ENCODE measurements at regions not wholly inside any gene's neighbourhood (a gene's known extent, or its start where the extent isn't known, plus 50 kb on each side); places are given as distances from the start of the nearest gene placed in this dataset.

DNA sequence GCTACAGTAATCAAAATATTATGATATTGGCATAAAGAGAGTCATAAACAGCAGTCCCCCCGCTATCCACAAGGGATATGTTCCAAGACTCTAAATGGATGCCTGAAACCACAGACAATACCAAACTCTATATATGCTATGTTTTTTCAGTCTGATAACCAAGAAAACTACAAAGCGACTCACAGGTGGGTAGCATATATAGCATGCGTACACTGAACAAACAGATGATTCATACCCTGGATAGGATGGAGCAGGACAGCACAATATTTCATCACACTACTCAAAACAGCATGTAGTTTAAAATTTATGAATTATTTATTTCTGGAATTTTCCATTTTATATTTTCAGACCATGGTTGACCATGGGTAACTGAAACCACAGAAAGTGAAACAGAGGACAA is 87.0 kb upstream of the PPP2R3A start:
- DNase-seq (ENCODE audit: low read depth), result no peak
- TF ChIP-seq, protein P1, sequence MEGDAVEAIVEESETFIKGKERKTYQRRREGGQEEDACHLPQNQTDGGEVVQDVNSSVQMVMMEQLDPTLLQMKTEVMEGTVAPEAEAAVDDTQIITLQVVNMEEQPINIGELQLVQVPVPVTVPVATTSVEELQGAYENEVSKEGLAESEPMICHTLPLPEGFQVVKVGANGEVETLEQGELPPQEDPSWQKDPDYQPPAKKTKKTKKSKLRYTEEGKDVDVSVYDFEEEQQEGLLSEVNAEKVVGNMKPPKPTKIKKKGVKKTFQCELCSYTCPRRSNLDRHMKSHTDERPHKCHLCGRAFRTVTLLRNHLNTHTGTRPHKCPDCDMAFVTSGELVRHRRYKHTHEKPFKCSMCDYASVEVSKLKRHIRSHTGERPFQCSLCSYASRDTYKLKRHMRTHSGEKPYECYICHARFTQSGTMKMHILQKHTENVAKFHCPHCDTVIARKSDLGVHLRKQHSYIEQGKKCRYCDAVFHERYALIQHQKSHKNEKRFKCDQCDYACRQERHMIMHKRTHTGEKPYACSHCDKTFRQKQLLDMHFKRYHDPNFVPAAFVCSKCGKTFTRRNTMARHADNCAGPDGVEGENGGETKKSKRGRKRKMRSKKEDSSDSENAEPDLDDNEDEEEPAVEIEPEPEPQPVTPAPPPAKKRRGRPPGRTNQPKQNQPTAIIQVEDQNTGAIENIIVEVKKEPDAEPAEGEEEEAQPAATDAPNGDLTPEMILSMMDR (IDR thresholded peaks at IDR 0.05; ENCODE audit: low read depth, low read length, missing control alignments), result no peak

DNA sequence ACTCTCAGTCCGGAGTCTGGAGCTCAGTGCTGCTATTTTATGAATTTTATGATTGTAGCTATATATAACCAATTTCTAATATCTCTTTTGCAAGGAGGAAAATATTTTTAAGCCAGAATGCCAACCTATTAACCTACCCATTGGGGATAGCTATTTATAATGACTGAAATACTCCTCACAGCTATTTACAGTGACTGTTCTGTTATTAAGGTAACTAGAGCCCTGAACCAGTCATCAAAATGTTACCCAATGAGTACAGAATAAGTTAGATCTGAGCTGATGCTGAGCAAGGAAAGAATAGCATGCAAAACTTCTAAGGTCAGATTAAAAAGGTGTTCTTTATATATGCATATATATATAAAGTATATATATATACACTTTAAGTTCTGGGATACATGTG is 79.6 kb upstream of the PPP2R3A start:
- DNase-seq (ENCODE audit: low read depth), result no peak
- no peak overlapping the region for H3K4me3 ChIP-seq (ENCODE audit: low read depth, low read length)
- TF ChIP-seq, protein P1 (IDR thresholded peaks at IDR 0.05; ENCODE audit: low read depth, low read length, missing control alignments), result no peak

More for the DNA sequence above, 87.0 kb upstream of the PPP2R3A start:
- H3K4me3 ChIP-seq (ENCODE audit: low read depth, low read length), result no peak overlapping the region

DNA sequence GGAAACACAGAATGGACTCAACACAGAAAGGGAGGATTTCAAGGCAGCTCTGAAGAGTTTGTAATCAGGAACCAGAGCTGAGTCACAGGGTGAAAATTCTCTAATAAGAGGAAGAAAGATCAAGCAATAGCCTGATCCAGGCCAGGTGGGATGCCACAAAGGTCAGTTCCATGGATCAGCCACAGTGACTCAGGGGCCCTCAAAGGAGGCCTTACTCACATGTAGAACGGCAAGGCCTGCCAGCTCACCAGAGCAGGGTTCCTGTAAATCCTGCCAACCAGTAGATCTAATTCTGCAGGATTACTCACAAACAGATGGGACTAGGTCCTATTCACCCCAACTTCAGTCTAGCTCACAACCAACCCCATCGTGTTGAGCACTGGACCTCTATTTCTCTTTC is 78.3 kb upstream of the PPP2R3A start:
- DNase-seq (ENCODE audit: low read depth), result no peak
- no peak overlapping the region for H3K4me3 ChIP-seq (ENCODE audit: low read depth, low read length)
- TF ChIP-seq, protein P1 (IDR thresholded peaks at IDR 0.05; ENCODE audit: low read depth, low read length, missing control alignments), result no peak

DNA sequence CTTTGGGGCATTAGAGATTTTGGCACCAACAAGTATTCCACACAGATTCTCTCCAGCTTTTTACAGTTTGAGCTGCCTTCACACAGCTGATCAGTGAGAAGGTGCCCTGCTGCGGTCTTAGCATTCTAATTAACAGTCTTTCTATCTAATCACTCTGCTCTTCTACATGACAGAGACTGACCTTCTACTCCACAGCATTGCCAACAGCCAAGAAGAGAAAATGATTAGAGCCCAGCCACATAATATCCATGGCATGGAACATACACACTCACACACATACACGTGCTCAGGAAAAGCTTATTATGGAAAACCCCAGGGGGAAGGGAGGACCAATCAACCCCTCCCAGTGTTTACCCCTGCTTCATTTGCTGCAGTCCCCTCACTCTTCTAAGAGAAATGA is 76.1 kb upstream of the PPP2R3A start:
- no peak overlapping the region for H3K4me3 ChIP-seq (ENCODE audit: low read depth, low read length)
- no peak for DNase-seq (ENCODE audit: low read depth)
- TF ChIP-seq, protein P1 (IDR thresholded peaks at IDR 0.05; ENCODE audit: low read depth, low read length, missing control alignments), result no peak

DNA sequence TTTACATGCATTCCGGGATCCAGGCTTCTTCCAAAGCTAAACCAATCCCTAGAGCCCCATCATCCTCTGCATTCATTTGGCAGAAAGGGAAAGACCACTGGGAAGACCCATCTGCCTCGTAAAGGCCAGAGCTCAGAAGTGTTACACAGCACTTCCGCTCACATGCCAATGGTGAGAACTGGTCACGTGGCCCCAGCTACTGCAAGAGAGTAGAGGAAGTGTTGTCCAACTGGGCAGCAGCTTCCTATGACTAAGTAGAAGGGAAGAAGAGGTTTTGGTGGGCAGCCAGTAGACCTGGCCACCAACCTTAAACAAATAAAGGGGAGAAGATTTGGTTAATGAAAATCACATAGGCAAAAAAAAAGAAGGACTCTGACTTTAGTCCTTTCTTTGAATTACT is 74.4 kb upstream of the PPP2R3A start:
- DNase-seq (ENCODE audit: low read depth), result no peak
- no peak overlapping the region for H3K4me3 ChIP-seq (ENCODE audit: low read depth, low read length)
- TF ChIP-seq, protein P1 (IDR thresholded peaks at IDR 0.05; ENCODE audit: low read depth, low read length, missing control alignments), result no peak

DNA sequence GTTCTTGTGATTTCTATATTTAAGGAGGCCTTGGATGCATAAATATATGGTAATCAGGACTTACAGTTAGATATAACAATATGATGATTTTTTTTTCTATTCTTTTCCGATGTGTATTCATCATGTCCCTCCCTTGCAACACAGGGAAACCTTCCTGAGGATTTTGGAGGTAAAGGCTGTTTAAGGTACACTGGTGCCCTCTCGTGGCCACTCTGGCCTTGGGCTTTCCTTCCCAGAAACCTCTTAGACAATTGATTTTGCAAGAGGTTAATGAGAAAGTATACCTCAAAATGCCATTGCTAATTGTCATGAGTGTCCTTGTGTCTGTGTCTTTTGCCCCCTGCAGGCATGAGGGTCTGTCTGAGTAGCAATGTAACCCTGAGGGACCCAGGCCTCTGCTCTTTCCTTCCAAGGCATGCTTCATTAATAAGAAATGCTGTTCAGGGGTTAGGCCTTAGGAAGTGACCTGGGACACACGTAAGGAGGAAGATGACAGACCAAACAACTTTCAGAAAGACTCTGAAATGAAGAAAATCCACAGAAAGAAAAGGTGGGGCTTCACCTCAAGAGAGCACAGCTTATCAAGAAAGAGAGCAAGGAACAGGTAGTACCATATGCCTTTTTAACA is 70.3 kb upstream of the PPP2R3A start:
- no peak overlapping the region for H3K4me3 ChIP-seq (ENCODE audit: low read depth, low read length)
- TF ChIP-seq, protein P1 (IDR thresholded peaks at IDR 0.05; ENCODE audit: low read depth, low read length, missing control alignments), result peak; percentile 81
- DNase-seq (ENCODE audit: low read depth), result peak; percentile 24

DNA sequence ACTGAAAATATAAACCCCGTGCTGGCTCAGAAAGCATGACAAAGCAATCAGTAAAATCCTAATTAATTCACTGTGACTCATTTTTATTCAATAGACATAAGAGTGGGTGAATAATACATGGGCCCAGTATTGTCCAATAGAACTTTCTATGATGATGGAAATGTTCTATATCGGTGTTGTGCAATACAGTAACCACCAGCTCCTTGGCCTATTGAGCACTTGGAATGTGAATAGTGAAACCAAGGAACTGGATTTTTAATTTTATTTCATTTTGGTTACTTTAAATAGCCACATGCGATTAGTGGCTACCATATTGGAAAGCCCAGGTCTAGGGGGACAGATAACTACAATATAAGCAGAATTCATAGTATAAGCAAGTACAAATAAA is 69.8 kb upstream of the PPP2R3A start:
- no peak overlapping the region for H3K4me3 ChIP-seq (ENCODE audit: low read depth, low read length)
- DNase-seq (ENCODE audit: low read depth), result no peak
- TF ChIP-seq, protein P1 (IDR thresholded peaks at IDR 0.05; ENCODE audit: low read depth, low read length, missing control alignments), result no peak
